ENCODE measurements at regions not wholly inside any gene's neighbourhood (a gene's known extent, or its start where the extent isn't known, plus 50 kb on each side); places are given as distances from the start of the nearest gene placed in this dataset.
A peak's percentile ranks its signal among the peaks of the same experiment; 100 is the strongest.

GRCh38 chr16:9542165-9542755, 450.8 kb downstream of the HAPSTR1 start (continued):
- TF ChIP-seq, protein P1, sequence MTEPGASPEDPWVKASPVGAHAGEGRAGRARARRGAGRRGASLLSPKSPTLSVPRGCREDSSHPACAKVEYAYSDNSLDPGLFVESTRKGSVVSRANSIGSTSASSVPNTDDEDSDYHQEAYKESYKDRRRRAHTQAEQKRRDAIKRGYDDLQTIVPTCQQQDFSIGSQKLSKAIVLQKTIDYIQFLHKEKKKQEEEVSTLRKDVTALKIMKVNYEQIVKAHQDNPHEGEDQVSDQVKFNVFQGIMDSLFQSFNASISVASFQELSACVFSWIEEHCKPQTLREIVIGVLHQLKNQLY (CRISPR knock-in tag; IDR thresholded peaks at IDR 0.05) = no peak
- TF ChIP-seq HMGA2 (CRISPR knock-in tag; IDR thresholded peaks at IDR 0.05) (no peak), TEAD1 (CRISPR knock-in tag; IDR thresholded peaks at IDR 0.05) (no peak)
- TF ChIP-seq, protein P2, sequence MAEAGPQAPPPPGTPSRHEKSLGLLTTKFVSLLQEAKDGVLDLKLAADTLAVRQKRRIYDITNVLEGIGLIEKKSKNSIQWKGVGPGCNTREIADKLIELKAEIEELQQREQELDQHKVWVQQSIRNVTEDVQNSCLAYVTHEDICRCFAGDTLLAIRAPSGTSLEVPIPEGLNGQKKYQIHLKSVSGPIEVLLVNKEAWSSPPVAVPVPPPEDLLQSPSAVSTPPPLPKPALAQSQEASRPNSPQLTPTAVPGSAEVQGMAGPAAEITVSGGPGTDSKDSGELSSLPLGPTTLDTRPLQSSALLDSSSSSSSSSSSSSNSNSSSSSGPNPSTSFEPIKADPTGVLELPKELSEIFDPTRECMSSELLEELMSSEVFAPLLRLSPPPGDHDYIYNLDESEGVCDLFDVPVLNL (CRISPR knock-in tag; IDR thresholded peaks at IDR 0.05; ENCODE audit: borderline replicate concordance, low read depth) = no peak

GRCh38 chr16:9545522-9546437, 454.3 kb downstream of the HAPSTR1 start:
- Mint-ChIP-seq H3K27ac (no peak overlapping the region), H3K4me1 (peaks cover 4% of the 10 kb centered on the region), H3K27me3 (ENCODE audit: low read depth) (no peaks in the 10 kb centered on the region), H3K4me3 (no peak overlapping the region), H3K9me3 (peaks cover 9% of the 10 kb centered on the region), H3K36me3 (no peaks in the 10 kb centered on the region)
- TF ChIP-seq GABPB1 (CRISPR knock-in tag; IDR thresholded peaks at IDR 0.05) = peak; percentile 73
- no peak for TF ChIP-seq ZNF263 (CRISPR knock-in tag; IDR thresholded peaks at IDR 0.05; ENCODE audit: low read depth)
- TF ChIP-seq USF2 (CRISPR knock-in tag; IDR thresholded peaks at IDR 0.05) = no peak
- ChIA-PET POLR2A (interaction anchor here (0.5 kb wide), 1 partner anchor 62 kb away, joined by 3 read pairs; no protein-coding TSS in a partner anchor), CTCF (no interaction called here)
- DNase-seq (ENCODE audit: low spot score) (no peak), ATAC-seq (no peak)

DNA sequence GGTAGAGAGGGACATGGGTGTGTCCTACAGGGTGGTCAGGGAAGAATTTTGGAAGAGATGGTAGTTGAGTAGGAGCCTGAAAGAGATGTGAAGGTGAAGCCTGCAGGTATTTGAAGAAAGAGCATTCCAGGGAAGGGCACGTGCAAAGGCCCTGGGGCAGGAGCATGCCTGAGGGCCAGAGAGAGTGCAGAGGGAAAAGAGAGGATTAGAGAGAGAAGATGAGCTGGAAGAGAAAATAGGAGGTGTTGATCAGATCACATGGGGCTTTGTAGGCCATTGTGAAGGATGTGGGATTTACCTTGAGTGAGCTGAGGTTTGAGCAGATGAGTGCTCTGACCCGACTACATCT, 455.0 kb downstream of the HAPSTR1 start:
- ATAC-seq = no peak
- H3K4me1 Mint-ChIP-seq = peaks cover 4% of the 10 kb centered on the region
- peaks cover 15% of the 10 kb centered on the region for H3K9me3 Mint-ChIP-seq
- TF ChIP-seq TCF7 (CRISPR knock-in tag; IDR thresholded peaks at IDR 0.05; ENCODE audit: low read depth) (no peak), FOXK1 (CRISPR knock-in tag; IDR thresholded peaks at IDR 0.05) (no peak), ZNF671 (CRISPR knock-in tag; IDR thresholded peaks at IDR 0.05) (no peak), TEAD1 (CRISPR knock-in tag; IDR thresholded peaks at IDR 0.05) (no peak), GABPB1 (CRISPR knock-in tag; IDR thresholded peaks at IDR 0.05) (no peak), AFF4 (CRISPR knock-in tag; IDR thresholded peaks at IDR 0.05; ENCODE audit: borderline replicate concordance) (no peak)
- TF ChIP-seq, protein P3, sequence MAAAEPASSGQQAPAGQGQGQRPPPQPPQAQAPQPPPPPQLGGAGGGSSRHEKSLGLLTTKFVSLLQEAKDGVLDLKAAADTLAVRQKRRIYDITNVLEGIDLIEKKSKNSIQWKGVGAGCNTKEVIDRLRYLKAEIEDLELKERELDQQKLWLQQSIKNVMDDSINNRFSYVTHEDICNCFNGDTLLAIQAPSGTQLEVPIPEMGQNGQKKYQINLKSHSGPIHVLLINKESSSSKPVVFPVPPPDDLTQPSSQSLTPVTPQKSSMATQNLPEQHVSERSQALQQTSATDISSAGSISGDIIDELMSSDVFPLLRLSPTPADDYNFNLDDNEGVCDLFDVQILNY (CRISPR knock-in tag; IDR thresholded peaks at IDR 0.05) = no peak
- DNase-seq (ENCODE audit: low spot score) = no peak
- ChIA-PET POLR2A (no interaction called here), CTCF (no interaction called here)
- H3K27ac Mint-ChIP-seq = no peak overlapping the region
- no peak overlapping the region for H3K4me3 Mint-ChIP-seq
- H3K27me3 Mint-ChIP-seq (ENCODE audit: low read depth) = no peaks in the 10 kb centered on the region
- H3K36me3 Mint-ChIP-seq = no peaks in the 10 kb centered on the region

Measured in WTC11 (cell line).